GM23248 (cell line): ENCODE measurements at regions not wholly inside any gene's neighbourhood (a gene's known extent, or its start where the extent isn't known, plus 50 kb on each side); places are given as distances from the start of the nearest gene placed in this dataset.
"Not testable (repeated sequence)": the region's sequence is repeated elsewhere in the genome, so short reads cannot be mapped to it uniquely, and the experiment has no call there.

Source experiments
- DNase-seq: peaks from one replicate; pipeline ENCODE4 v3.0.0-alpha.2; 2015
- H2AFZ ChIP-seq: fragments of 200-600 bp; sonication (generic); 2 replicates; pipeline ENCODE4 v1.6.1; 2016; ENCODE audit warnings: antibody characterized with exemption
- H3F3A ChIP-seq: fragments of 200-600 bp; sonication (generic); 2 replicates; pipeline ENCODE4 v1.6.1; 2016; ENCODE audit warnings: mild to moderate bottlenecking, antibody characterized with exemption, mixed run types; ENCODE audit not compliant: insufficient read depth
- H3K27ac ChIP-seq: fragments of 200-600 bp; sonication (generic); 2 replicates; pipeline ENCODE4 v1.5.1; 2016; ENCODE audit warnings: mild to moderate bottlenecking
- H3K27me3 ChIP-seq: fragments of 200-600 bp; sonication (generic); replicated peaks from 2 replicates; pipeline ENCODE4 v1.6.1; 2016; ENCODE audit warnings: mild to moderate bottlenecking; ENCODE audit not compliant: insufficient read depth
- H3K36me3 ChIP-seq: fragments of 200-600 bp; sonication (generic); 2 replicates; pipeline ENCODE4 v1.6.1; 2016; ENCODE audit warnings: low read depth, mild to moderate bottlenecking
- H3K4me1 ChIP-seq: fragments of 200-600 bp; sonication (generic); 2 replicates; pipeline ENCODE4 v1.6.1; 2016; ENCODE audit warnings: mild to moderate bottlenecking; ENCODE audit not compliant: insufficient read depth
- H3K4me2 ChIP-seq: fragments of 200-600 bp; sonication (generic); one replicate; pipeline ENCODE4 v1.6.1; 2016; ENCODE audit warnings: mild to moderate bottlenecking; ENCODE audit not compliant: unreplicated experiment
- H3K4me3 ChIP-seq: fragments of 200-600 bp; sonication (generic); 2 replicates; pipeline ENCODE4 v1.5.1; 2016; ENCODE audit warnings: mild to moderate bottlenecking
- H3K79me2 ChIP-seq: fragments of 200-600 bp; sonication (generic); 2 replicates; pipeline ENCODE4 v1.6.1; 2016; ENCODE audit warnings: mild to moderate bottlenecking; ENCODE audit not compliant: insufficient read depth
- H3K9ac ChIP-seq: fragments of 200-600 bp; sonication (generic); 2 replicates; pipeline ENCODE4 v1.6.1; 2016; ENCODE audit warnings: mild to moderate bottlenecking
- H3K9me2 ChIP-seq: fragments of 200-600 bp; sonication (generic); 2 replicates; pipeline ENCODE4 v1.6.1; 2016; ENCODE audit warnings: mixed run types, mild to moderate bottlenecking, moderate library complexity; ENCODE audit not compliant: insufficient read depth
- H3K9me3 ChIP-seq: fragments of 200-600 bp; sonication (generic); one replicate; pipeline ENCODE4 v1.6.1; 2017; ENCODE audit warnings: low read depth
- H4K20me1 ChIP-seq: fragments of 200-600 bp; sonication (generic); 2 replicates; pipeline ENCODE4 v1.6.0; 2016; ENCODE audit not compliant: insufficient read depth
- EZH2 ChIP-seq: fragments of 200-600 bp; sonication (generic); IDR thresholded peaks from 2 replicates; pipeline ENCODE4 v1.6.1; 2018; ENCODE audit warnings: antibody characterized with exemption, mild to moderate bottlenecking; ENCODE audit not compliant: insufficient read depth, poor library complexity, severe bottlenecking
- EZH2phosphoT487 ChIP-seq: fragments of 200-600 bp; sonication (generic); IDR thresholded peaks from 2 replicates; pipeline ENCODE4 v1.6.1; 2018; ENCODE audit warnings: antibody characterized with exemption, moderate library complexity, mild to moderate bottlenecking, low read depth; ENCODE audit not compliant: insufficient read depth
- WGBS, 2 experiments: methylation state at CpG; one replicate each; pipeline ENCODE4 v1.1.6; 2015 to 2017; ENCODE audit warnings: low lambda C conversion rate in 2 of 2, low coverage in 1 of 2; ENCODE audit errors: missing lambda C conversion rate in 2 of 2; 5-methylcytosine and 5-hydroxymethylcytosine counted together
- in situ Hi-C: fragments of 300-500 bp; cut with MboI; formaldehyde crosslinking; loops from 2 replicates; pipeline ENCODE4 v1.15.0; 2020

GRCh38 chr3:103512595-103512994 is 1077.8 kb downstream of the ZPLD1 start:
- Histone ChIP-seq H3K4me3 (no peak overlapping the region), H3K27me3 (no peaks in the 10 kb centered on the region), H3F3A (no peaks in the 10 kb centered on the region), H4K20me1 (no peaks in the 10 kb centered on the region), H3K4me1 (no peaks in the 10 kb centered on the region), H3K4me2 (no peak overlapping the region), H3K27ac (no peak overlapping the region), H3K36me3 (no peaks in the 10 kb centered on the region), H3K79me2 (no peaks in the 10 kb centered on the region), H3K9ac (no peak overlapping the region), H2AFZ (no peak overlapping the region), H3K9me3 (no peaks in the 10 kb centered on the region), H3K9me2 (no peaks in the 10 kb centered on the region)
- DNase-seq = no peak
- in situ Hi-C loops = no loop called here
- 24 to 25% methylated on average over 1 of the region's 1 CpG for WGBS, 2 experiments
- TF ChIP-seq EZH2 (no peak), EZH2phosphoT487 (no peak)

GRCh38 chr3:103513003-103513402 is 1078.2 kb downstream of the ZPLD1 start:
- Histone ChIP-seq H3K79me2 (no peaks in the 10 kb centered on the region), H3F3A (no peaks in the 10 kb centered on the region), H4K20me1 (no peaks in the 10 kb centered on the region), H3K4me3 (no peak overlapping the region), H3K27me3 (no peaks in the 10 kb centered on the region), H2AFZ (no peak overlapping the region), H3K36me3 (no peaks in the 10 kb centered on the region), H3K9ac (no peak overlapping the region), H3K9me2 (no peaks in the 10 kb centered on the region), H3K27ac (no peak overlapping the region), H3K4me1 (no peaks in the 10 kb centered on the region), H3K9me3 (no peaks in the 10 kb centered on the region), H3K4me2 (no peak overlapping the region)
- in situ Hi-C loops = no loop called here
- no peak for TF ChIP-seq EZH2phosphoT487
- no peak for TF ChIP-seq EZH2
- WGBS, 2 experiments = 11 to 13% methylated on average over 1 of the region's 1 CpG
- no peak for DNase-seq

- H3K27ac ChIP-seq = no peak overlapping the region
- H4K20me1 ChIP-seq = no peaks in the 10 kb centered on the region
- no peak overlapping the region for H3K4me3 ChIP-seq
- H3K4me2 ChIP-seq = no peak overlapping the region
- H3K9me2 ChIP-seq = no peaks in the 10 kb centered on the region
- H3K27me3 ChIP-seq = no peaks in the 10 kb centered on the region
- H3K79me2 ChIP-seq = no peaks in the 10 kb centered on the region
- H3F3A ChIP-seq = no peaks in the 10 kb centered on the region
- DNase-seq = no peak
- no peaks in the 10 kb centered on the region for H3K36me3 ChIP-seq
- H3K9me3 ChIP-seq = peaks cover 6% of the 10 kb centered on the region
- no peaks in the 10 kb centered on the region for H3K4me1 ChIP-seq
- in situ Hi-C loops = no loop called here
- H2AFZ ChIP-seq = no peak overlapping the region
- no peak overlapping the region for H3K9ac ChIP-seq
- no peak for TF ChIP-seq EZH2phosphoT487
- TF ChIP-seq EZH2 = no peak
- 44 to 45% methylated on average over 5 of the region's 5 CpGs for WGBS, 2 experiments
Measured at GRCh38 chr3:103515116-103515515, 1080.3 kb downstream of the ZPLD1 start.

GRCh38 chr3:103516950-103517349 is 1082.1 kb downstream of the ZPLD1 start:
- H3K27ac ChIP-seq = no peak overlapping the region
- peaks cover 6% of the 10 kb centered on the region for H3K9me3 ChIP-seq
- no peaks in the 10 kb centered on the region for H3K79me2 ChIP-seq
- no peak overlapping the region for H3K4me2 ChIP-seq
- H3K36me3 ChIP-seq = no peaks in the 10 kb centered on the region
- H3F3A ChIP-seq = no peaks in the 10 kb centered on the region
- no peak for TF ChIP-seq EZH2
- no peak for TF ChIP-seq EZH2phosphoT487
- no peaks in the 10 kb centered on the region for H3K9me2 ChIP-seq
- H3K4me1 ChIP-seq = no peaks in the 10 kb centered on the region
- H2AFZ ChIP-seq = no peak overlapping the region
- H4K20me1 ChIP-seq = no peaks in the 10 kb centered on the region
- WGBS, 2 experiments = 36 to 44% methylated on average over 3 of the region's 3 CpGs
- in situ Hi-C loops = no loop called here
- no peak for DNase-seq
- H3K4me3 ChIP-seq = no peak overlapping the region
- H3K9ac ChIP-seq = no peak overlapping the region
- H3K27me3 ChIP-seq = no peaks in the 10 kb centered on the region

- H3K4me1 ChIP-seq, H3K27me3 ChIP-seq, H4K20me1 ChIP-seq, H3K9ac ChIP-seq, H3K9me3 ChIP-seq, H3K79me2 ChIP-seq, H3K9me2 ChIP-seq, in situ Hi-C loops, H3F3A ChIP-seq, H2AFZ ChIP-seq, H3K36me3 ChIP-seq, H3K4me3 ChIP-seq, DNase-seq, H3K4me2 ChIP-seq, H3K27ac ChIP-seq: not testable (repeated sequence)
- WGBS, 2 experiments = 41 to 64% methylated on average over 10 to 19 of the region's 19 CpGs
Measured at GRCh38 chr3:103531327-103531726, 1096.5 kb downstream of the ZPLD1 start.
